DOHH2 (cell line): ENCODE measurements at regions not wholly inside any gene's neighbourhood (a gene's known extent, or its start where the extent isn't known, plus 50 kb on each side); places are given as distances from the start of the nearest gene placed in this dataset.

Experiments used
- CTCF ChIP-seq: fragments of 200-600 bp; sonication (generic); IDR thresholded peaks from one replicate; pipeline ENCODE4 v1.5.1; 2014; ENCODE audit warnings: antibody characterized with exemption, mild to moderate bottlenecking, low read depth, low read length; ENCODE audit not compliant: poor library complexity, severe bottlenecking
- EZH2phosphoT487 ChIP-seq: fragments of 200-600 bp; sonication (generic); IDR thresholded peaks from 2 replicates; pipeline ENCODE4 v1.6.1; 2017; ENCODE audit warnings: borderline replicate concordance, mild to moderate bottlenecking, antibody characterized with exemption, low read length, moderate library complexity, mixed read lengths

GRCh38 chr1:34693081-34693480 is 61.8 kb upstream of the GJB5 start:
- no peak for TF ChIP-seq CTCF
- no peak for TF ChIP-seq EZH2phosphoT487
